ENCODE measurements at regions not wholly inside any gene's neighbourhood (a gene's known extent, or its start where the extent isn't known, plus 50 kb on each side); places are given as distances from the start of the nearest gene placed in this dataset.

DNA sequence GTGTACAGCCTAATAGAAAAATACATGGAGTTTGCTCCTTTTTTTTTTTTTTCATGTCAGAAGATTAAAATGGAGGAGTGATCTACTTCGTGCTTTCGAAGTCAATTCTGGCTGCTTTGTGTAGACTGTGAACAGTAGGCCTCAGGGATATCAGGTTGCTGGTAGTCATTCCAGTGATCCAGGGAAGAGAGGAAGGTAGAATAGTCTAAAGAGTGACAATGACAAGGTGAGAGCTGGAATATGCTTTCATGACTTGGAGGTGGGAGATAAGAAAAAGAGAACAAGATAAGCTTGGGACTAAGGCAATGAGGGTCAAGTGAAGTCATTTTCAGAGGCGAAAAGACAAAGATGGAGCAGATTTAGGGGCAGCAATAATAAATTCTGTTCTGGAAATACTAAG, 111.3 kb upstream of the MIR17HG start:
- TF ChIP-seq, protein P1, sequence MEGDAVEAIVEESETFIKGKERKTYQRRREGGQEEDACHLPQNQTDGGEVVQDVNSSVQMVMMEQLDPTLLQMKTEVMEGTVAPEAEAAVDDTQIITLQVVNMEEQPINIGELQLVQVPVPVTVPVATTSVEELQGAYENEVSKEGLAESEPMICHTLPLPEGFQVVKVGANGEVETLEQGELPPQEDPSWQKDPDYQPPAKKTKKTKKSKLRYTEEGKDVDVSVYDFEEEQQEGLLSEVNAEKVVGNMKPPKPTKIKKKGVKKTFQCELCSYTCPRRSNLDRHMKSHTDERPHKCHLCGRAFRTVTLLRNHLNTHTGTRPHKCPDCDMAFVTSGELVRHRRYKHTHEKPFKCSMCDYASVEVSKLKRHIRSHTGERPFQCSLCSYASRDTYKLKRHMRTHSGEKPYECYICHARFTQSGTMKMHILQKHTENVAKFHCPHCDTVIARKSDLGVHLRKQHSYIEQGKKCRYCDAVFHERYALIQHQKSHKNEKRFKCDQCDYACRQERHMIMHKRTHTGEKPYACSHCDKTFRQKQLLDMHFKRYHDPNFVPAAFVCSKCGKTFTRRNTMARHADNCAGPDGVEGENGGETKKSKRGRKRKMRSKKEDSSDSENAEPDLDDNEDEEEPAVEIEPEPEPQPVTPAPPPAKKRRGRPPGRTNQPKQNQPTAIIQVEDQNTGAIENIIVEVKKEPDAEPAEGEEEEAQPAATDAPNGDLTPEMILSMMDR (IDR thresholded peaks at IDR 0.05) = no peak
- TF ChIP-seq EZH2phosphoT487 (IDR thresholded peaks at IDR 0.05) (no peak), EZH2 (IDR thresholded peaks at IDR 0.05) (no peak)

Measured in neural progenitor cell (in vitro differentiated cells).